ENCODE measurements at regions not wholly inside any gene's neighbourhood (a gene's known extent, or its start where the extent isn't known, plus 50 kb on each side); places are given as distances from the start of the nearest gene placed in this dataset.

DNA sequence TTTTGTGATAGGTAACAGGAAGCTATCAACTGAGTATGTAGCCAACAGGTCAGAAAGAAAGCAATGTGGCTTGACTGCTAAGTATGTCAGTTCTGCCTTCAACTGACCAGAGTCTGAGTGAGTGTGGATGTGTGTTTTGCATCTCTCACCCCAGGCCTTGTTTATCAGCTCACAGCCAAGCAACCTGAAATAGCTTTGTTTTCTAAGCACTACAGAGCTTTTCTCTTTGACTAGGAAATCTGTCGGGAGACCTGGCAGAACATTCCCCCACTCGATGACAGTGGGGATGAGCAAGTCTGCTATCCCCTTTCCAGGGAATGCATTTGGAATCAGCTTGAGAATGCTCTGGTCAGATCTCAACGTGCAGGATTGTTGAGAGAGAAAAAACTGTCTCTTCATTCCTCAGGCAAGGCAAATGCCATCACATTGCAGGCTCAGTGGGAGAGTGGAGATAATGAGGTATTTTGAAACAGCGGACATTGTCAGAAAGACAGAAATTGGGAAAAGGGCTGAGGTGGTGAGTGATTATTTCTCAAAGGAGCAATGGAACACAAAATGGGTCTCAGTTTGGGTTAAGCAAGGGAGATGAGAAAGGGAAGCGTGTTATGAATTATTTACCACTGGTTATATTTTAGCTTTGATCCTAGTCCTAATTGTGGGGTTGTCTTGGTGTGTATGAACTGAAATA is 233.8 kb upstream of the PIK3C3 start:
- no peaks in the 10 kb centered on the region for H3K36me3 Mint-ChIP-seq (ENCODE audit: low read depth)
- no peaks in the 10 kb centered on the region for H3K9me3 Mint-ChIP-seq
- Histone ChIP-seq H3K4me2 (no peak overlapping the region), H3K9me2 (ENCODE audit: insufficient read depth) (no peaks in the 10 kb centered on the region), H3K4me3 (no peak overlapping the region), H3K27ac (ENCODE audit: low read depth) (no peak overlapping the region), H3F3A (replicated peaks; ENCODE audit: low read depth) (no peaks in the 10 kb centered on the region), H2AFZ (peak overlapping the region; percentile 66), H3K4me1 (ENCODE audit: insufficient read depth) (no peaks in the 10 kb centered on the region), H3K36me3 (ENCODE audit: insufficient read depth) (no peaks in the 10 kb centered on the region), H4K20me1 (replicated peaks; ENCODE audit: insufficient read depth) (no peaks in the 10 kb centered on the region), H3K27me3 (ENCODE audit: insufficient read depth) (no peaks in the 10 kb centered on the region), H3K79me2 (replicated peaks; ENCODE audit: insufficient read depth) (no peaks in the 10 kb centered on the region)
- ATAC-seq = peak; percentile 54
- H3K4me3 Mint-ChIP-seq = no peak overlapping the region
- H3K27ac Mint-ChIP-seq = no peak overlapping the region
- H3K27me3 Mint-ChIP-seq (ENCODE audit: insufficient read depth, low read depth, poor library complexity) = no peaks in the 10 kb centered on the region
- H3K4me1 Mint-ChIP-seq = peaks cover 3% of the 10 kb centered on the region; the same call in 2 of the 3 replicates
- TF ChIP-seq EZH2 (IDR thresholded peaks at IDR 0.05; ENCODE audit: low read depth, unreplicated experiment) (no peak), ZNF331 (CRISPR knock-in tag; IDR thresholded peaks at IDR 0.05; ENCODE audit: low read depth) (no peak), NANOG (IDR thresholded peaks at IDR 0.05; ENCODE audit: borderline replicate concordance) (no peak), POLR2AphosphoS5 (IDR thresholded peaks at IDR 0.05; ENCODE audit: low read depth) (no peak), REST (IDR thresholded peaks at IDR 0.05; ENCODE audit: unreplicated experiment) (no peak)
- TF ChIP-seq, protein P1, sequence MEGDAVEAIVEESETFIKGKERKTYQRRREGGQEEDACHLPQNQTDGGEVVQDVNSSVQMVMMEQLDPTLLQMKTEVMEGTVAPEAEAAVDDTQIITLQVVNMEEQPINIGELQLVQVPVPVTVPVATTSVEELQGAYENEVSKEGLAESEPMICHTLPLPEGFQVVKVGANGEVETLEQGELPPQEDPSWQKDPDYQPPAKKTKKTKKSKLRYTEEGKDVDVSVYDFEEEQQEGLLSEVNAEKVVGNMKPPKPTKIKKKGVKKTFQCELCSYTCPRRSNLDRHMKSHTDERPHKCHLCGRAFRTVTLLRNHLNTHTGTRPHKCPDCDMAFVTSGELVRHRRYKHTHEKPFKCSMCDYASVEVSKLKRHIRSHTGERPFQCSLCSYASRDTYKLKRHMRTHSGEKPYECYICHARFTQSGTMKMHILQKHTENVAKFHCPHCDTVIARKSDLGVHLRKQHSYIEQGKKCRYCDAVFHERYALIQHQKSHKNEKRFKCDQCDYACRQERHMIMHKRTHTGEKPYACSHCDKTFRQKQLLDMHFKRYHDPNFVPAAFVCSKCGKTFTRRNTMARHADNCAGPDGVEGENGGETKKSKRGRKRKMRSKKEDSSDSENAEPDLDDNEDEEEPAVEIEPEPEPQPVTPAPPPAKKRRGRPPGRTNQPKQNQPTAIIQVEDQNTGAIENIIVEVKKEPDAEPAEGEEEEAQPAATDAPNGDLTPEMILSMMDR (conservative IDR thresholded peaks at IDR 0.05; ENCODE audit: low read depth in 2 of 2) = no peak
- no peak for DNase-seq (ENCODE audit: low spot score)

GRCh38 chr18:41720226-41720625 is 234.8 kb upstream of the PIK3C3 start:
- H3K4me1 Mint-ChIP-seq = peaks cover 3% of the 10 kb centered on the region; the same call in 2 of the 3 replicates
- H3K9me3 Mint-ChIP-seq = no peaks in the 10 kb centered on the region
- no peaks in the 10 kb centered on the region for H3K9me2 ChIP-seq (ENCODE audit: insufficient read depth)
- H3K27ac Mint-ChIP-seq = no peak overlapping the region
- H3K79me2 ChIP-seq (replicated peaks; ENCODE audit: insufficient read depth) = no peaks in the 10 kb centered on the region
- H3K27me3 ChIP-seq (ENCODE audit: insufficient read depth) = no peaks in the 10 kb centered on the region
- no peak for DNase-seq (ENCODE audit: low spot score)
- no peaks in the 10 kb centered on the region for H3F3A ChIP-seq (replicated peaks; ENCODE audit: low read depth)
- no peak overlapping the region for H3K27ac ChIP-seq (ENCODE audit: low read depth)
- no peak overlapping the region for H2AFZ ChIP-seq
- H3K4me3 ChIP-seq = no peak overlapping the region
- no peaks in the 10 kb centered on the region for H3K27me3 Mint-ChIP-seq (ENCODE audit: insufficient read depth, low read depth, poor library complexity)
- H4K20me1 ChIP-seq (replicated peaks; ENCODE audit: insufficient read depth) = no peaks in the 10 kb centered on the region
- no peak overlapping the region for H3K4me3 Mint-ChIP-seq
- H3K4me2 ChIP-seq = no peak overlapping the region
- no peaks in the 10 kb centered on the region for H3K36me3 Mint-ChIP-seq (ENCODE audit: low read depth)
- ATAC-seq = no peak
- H3K36me3 ChIP-seq (ENCODE audit: insufficient read depth) = no peaks in the 10 kb centered on the region
- no peaks in the 10 kb centered on the region for H3K4me1 ChIP-seq (ENCODE audit: insufficient read depth)
- TF ChIP-seq REST (IDR thresholded peaks at IDR 0.05; ENCODE audit: unreplicated experiment) = no peak
- TF ChIP-seq NANOG (IDR thresholded peaks at IDR 0.05; ENCODE audit: borderline replicate concordance) = no peak
- TF ChIP-seq POLR2AphosphoS5 (IDR thresholded peaks at IDR 0.05; ENCODE audit: low read depth) = no peak
- no peak for TF ChIP-seq STAT1 (IDR thresholded peaks at IDR 0.05; ENCODE audit: unreplicated experiment)
- TF ChIP-seq ZNF331 (CRISPR knock-in tag; IDR thresholded peaks at IDR 0.05; ENCODE audit: low read depth) = no peak
- TF ChIP-seq, protein P1 (conservative IDR thresholded peaks at IDR 0.05; ENCODE audit: low read depth in 2 of 2) = no peak
- no peak for TF ChIP-seq CREB1 (CRISPR knock-in tag; IDR thresholded peaks at IDR 0.05; ENCODE audit: low read depth)

Measured in GM23338 (cell line).